Heart left ventricle (tissue), 16 donors: ENCODE measurements at regions not wholly inside any gene's neighbourhood (a gene's known extent, or its start where the extent isn't known, plus 50 kb on each side); places are given as distances from the start of the nearest gene placed in this dataset.

ENCODE experiments used
- ATAC-seq, 4 donors: fragments of 200-7000 bp; cut with Tn5 transposase; one replicate each; pipeline ENCODE4 v1.9.1; 2020 to 2022; ENCODE audit warnings: moderate library complexity in 4 of 4, mild to moderate bottlenecking in 3 of 4, moderate number of reproducible peaks in 1 of 4
- DNase-seq, 5 donors: peaks; one replicate each; pipeline ENCODE4 v3.0.0-alpha.2; 2020
- H3K27ac ChIP-seq, 12 donors: fragments of 200-600 bp; sonication (generic) in 4 of 12; one replicate each; pipeline versions ENCODE4 v1.5.0 to v1.8.0; 2016 to 2022; ENCODE audit warnings: mild to moderate bottlenecking in 2 of 12
- H3K27me3 ChIP-seq, 9 donors: fragments of 200-600 bp; sonication (generic) in 2 of 9; one replicate each; pipeline versions ENCODE4 v1.5.1 to v1.8.0; 2016 to 2022; ENCODE audit warnings: mild to moderate bottlenecking in 3 of 9
- H3K36me3 ChIP-seq, 9 donors: fragments of 200-600 bp; sonication (generic) in 2 of 9; one replicate each; pipeline versions ENCODE4 v1.5.0 to v1.8.0; 2018 to 2022; ENCODE audit warnings: mild to moderate bottlenecking in 2 of 9
- H3K4me1 ChIP-seq, 12 donors: fragments of 200-600 bp; sonication (generic) in 4 of 12; one replicate each; pipeline versions ENCODE4 v1.5.0 to v1.8.0; 2016 to 2022; ENCODE audit warnings: mild to moderate bottlenecking in 3 of 12
- H3K4me3 ChIP-seq, 12 donors: fragments of 200-600 bp; sonication (generic) in 4 of 12; one replicate each; pipeline versions ENCODE4 v1.5.0 to v1.8.0; 2017 to 2022; ENCODE audit warnings: mild to moderate bottlenecking in 9 of 12, moderate library complexity in 4 of 12
- H3K9me3 ChIP-seq, 12 donors: fragments of 200-600 bp; sonication (generic) in 4 of 12; one replicate each; pipeline versions ENCODE4 v1.5.0 to v1.8.0; 2016 to 2022; ENCODE audit warnings: mild to moderate bottlenecking in 1 of 12
- CTCF ChIP-seq, 12 donors: fragments of 200-600 bp; sonication (generic) in 4 of 12; IDR thresholded peaks; one replicate each; pipeline versions ENCODE4 v1.5.0 to v1.8.0; 2018 to 2022; ENCODE audit warnings: antibody characterized with exemption in 12 of 12, mild to moderate bottlenecking in 5 of 12
- POLR2A ChIP-seq, 2 donors: fragments of 450-650 bp; IDR thresholded peaks; one replicate each; pipeline ENCODE4 v1.6.1; 2017; ENCODE audit warnings: antibody characterized with exemption in 2 of 2, mild to moderate bottlenecking in 2 of 2, moderate library complexity in 2 of 2
- WGBS, 4 donors: extraction: QIAGEN DNeasy Blood & Tissue Kit in 2 of 4; methylation state at CpG; one replicate each; pipeline versions ENCODE4 v1.1.5 to v1.1.7; 2013 to 2018; 5-methylcytosine and 5-hydroxymethylcytosine counted together
- intact Hi-C, 10 donors: fragments of 100-400 bp; cut with DNase I; formaldehyde crosslinking; loops; one replicate each; pipeline versions ENCODE4 v1.11.1 to v1.14.2; 2022
- donor health status: ischemic (EF 13 %, LVEDD 7.1; RV severe dilation, severe dysfunction).
- donor health status: healthy with polysubstance abuse.
- donor health status: DM: no; HTN: yes; CAD: no.
- donor health status: DM: no; HTN: no; CAD: no.
- donor health status: ischemic (EF 25% LVEDD 6.9; RV normal size, moderate dysfunction).
- donor health status: ischemic (EF 25% LVEDD 5.7; RV mildly dilated, moderate dysfunction).
- donor health status: healthy.
- donor health status: DM: yes; HTN: yes; CAD: no.
- donor health status: ischemic (EF 35%, LVEDD 5.7; RV mildly dilated, moderate dysfunction).
- donor health status: nonischemic (EF 11% LVEDD 7.7; RV severe dilation, severe dysfunction).
- donor health status: DM: yes; HTN: yes; CAD: no.
- donor health status: PGD.
- donor health status: ischemic (EF 29% LVEDD 5.4; RV normal size, mild dysfunction).
- donor health status: nonischemic (EF 23%, LVEDD 6.1; RV moderate dilation, normal function).

- Histone ChIP-seq H3K4me1 (no peaks in the 10 kb centered on the region), H3K27ac (no peak overlapping the region), H3K9me3 (peaks cover 0 to 10% (median 0%) of the 10 kb centered on the region in 12 donors), H3K36me3 (no peaks in the 10 kb centered on the region), H3K4me3 (no peak overlapping the region), H3K27me3 (peaks cover 0 to 14% (median 3%) of the 10 kb centered on the region in 9 donors)
- TF ChIP-seq POLR2A (IDR thresholded peaks at IDR 0.05) (no peak), CTCF (IDR thresholded peaks at IDR 0.05) (no peak)
- intact Hi-C loops = no loop called here
- ATAC-seq (no peak), DNase-seq (no peak)
- 76 to 82% (median 78%) methylated on average over 2 of the region's 2 CpGs for WGBS, 4 donors
Observed at GRCh38 chr14:101616202-101616601, 54.9 kb downstream of the DIO3 start.

DNA sequence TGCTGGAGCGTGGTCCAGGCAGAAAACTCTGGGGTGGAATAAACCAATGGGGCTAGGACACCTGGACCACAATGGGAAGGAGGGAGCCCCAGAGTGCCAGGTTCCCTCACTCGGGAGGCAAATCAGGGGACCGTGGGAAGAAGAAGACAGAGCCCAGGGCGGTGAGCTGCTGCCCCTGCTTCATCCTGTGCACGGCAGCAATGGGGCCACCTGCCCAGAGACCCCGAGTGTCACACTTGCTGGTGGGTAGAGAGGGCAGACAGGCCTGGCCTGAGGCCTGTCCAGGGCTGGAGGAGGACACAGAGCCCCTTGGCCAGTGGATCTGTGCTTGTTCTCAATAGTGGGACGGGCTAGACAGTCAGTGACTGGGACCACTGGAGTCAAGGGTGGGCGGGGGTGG lies 58.2 kb downstream of the DIO3 start:
- Histone ChIP-seq H3K4me3 (no peak overlapping the region), H3K4me1 (no peaks in the 10 kb centered on the region), H3K27ac (no peak overlapping the region), H3K9me3 (peaks cover 0 to 10% (median 0%) of the 10 kb centered on the region in 12 donors), H3K36me3 (no peaks in the 10 kb centered on the region), H3K27me3 (peaks cover 0 to 3% (median 0%) of the 10 kb centered on the region in 9 donors)
- DNase-seq (no peak), ATAC-seq (no peak)
- intact Hi-C loops = no loop called here
- 85 to 96% (median 93%) methylated on average over 8 of the region's 8 CpGs for WGBS, 4 donors
- TF ChIP-seq POLR2A (IDR thresholded peaks at IDR 0.05) (no peak), CTCF (IDR thresholded peaks at IDR 0.05) (no peak)

DNA sequence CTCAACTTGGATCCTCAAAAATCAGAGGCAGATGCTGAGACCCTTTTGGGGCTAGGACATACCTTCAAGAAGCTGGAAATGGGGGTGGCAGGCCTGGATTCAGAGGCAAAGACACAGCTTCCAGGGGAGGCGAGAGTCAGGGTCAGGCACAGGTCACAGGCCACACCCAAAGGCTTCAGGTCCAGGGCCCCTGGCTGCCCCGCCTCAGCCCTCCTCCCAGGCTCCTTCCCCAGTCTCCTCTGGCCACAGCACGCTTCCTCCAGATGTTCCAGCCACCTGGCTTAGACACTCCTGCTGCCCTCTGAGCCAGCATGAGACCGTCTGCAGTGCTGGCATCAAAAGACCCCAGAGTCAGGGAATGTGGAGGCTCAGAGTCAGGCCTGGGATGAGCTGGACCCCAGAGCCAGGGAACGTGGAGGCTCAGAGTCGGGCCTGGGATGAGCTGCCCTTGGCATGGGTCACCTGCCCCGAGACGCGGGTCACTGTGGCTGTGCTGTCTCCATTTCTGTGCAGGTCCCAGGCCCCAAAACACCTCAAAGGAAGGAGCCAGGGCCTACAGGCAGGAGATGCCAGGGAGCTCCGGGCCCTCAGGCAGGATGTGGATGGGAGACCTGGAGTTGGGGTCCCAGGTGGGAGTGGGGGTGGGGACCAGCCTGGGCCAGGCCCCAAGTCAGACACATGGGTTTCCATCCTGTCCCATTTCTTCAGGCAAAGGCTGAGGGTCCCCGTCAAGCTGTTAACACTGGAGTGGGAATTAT lies 58.9 kb downstream of the DIO3 start:
- Histone ChIP-seq H3K36me3 (no peaks in the 10 kb centered on the region), H3K4me3 (no peak overlapping the region), H3K27ac (no peak overlapping the region), H3K4me1 (no peaks in the 10 kb centered on the region), H3K27me3 (peaks cover 0 to 3% (median 0%) of the 10 kb centered on the region in 9 donors), H3K9me3 (peaks cover 0 to 10% (median 0%) of the 10 kb centered on the region in 12 donors)
- ATAC-seq (peak in 1 of 4 donors; percentile 11), DNase-seq (no peak)
- intact Hi-C loops = loop anchor here in 3 of 10 donors (5.0 to 10.0 kb wide), 2 partner anchors 768 to 955 kb away; no protein-coding TSS in a partner anchor
- WGBS, 4 donors = 84 to 96% (median 89%) methylated on average over 8 to 11 of the region's 11 CpGs
- no peak for TF ChIP-seq POLR2A (IDR thresholded peaks at IDR 0.05)
- no peak for TF ChIP-seq CTCF (IDR thresholded peaks at IDR 0.05)

DNA sequence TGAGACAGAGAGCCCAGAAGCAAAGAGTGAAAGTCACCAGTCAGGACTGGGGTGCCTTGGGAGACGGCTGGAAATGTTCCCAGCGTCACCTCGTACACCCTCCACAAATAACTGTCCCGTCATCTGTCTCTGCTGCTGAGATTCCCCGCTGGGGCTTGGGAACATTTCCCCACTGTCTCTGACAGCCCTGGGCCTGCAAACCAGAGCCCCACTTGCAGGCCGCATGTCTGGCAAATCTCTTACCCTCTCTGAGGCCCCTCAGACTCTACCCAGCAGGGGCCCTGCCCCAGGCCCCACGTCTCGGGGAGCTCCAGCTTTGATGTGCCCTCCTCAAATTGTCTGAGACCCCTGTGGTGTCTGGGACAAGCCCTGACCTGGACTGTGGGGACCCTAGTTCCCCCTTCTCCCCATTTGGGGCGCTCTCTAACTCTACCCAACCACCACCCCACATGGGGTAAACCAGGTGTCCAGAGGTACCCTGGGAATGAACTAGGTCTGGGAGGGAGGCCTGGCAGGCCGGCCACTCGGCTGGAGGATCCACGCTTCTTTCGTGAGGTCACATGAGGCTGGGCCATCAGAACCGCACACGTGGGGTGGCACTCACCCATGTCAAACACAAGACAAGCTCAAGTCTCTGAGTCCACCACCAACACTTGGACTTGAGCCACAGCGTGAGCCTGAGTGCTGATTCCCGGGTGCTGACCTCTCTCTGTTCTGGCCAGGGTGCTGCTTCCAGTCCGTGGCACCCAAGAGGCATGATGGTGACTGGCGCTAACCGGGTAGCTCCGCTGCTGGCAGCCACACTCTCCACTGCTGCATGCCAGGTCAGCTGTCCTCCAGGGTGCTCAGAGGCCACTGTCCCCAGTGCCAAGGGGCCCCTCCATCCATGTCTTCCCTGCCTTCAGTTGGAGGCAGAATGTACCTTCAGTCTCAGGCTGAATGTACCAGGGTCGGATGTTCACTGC lies 59.8 kb downstream of the DIO3 start:
- ATAC-seq (peak in 2 of 4 donors; percentile 18), DNase-seq (no peak)
- H3K27ac ChIP-seq = no peak overlapping the region
- no peak overlapping the region for H3K4me3 ChIP-seq
- no peaks in the 10 kb centered on the region for H3K36me3 ChIP-seq
- TF ChIP-seq CTCF (IDR thresholded peaks at IDR 0.05) (no peak), POLR2A (IDR thresholded peaks at IDR 0.05) (no peak)
- WGBS, 4 donors = 78 to 88% (median 84%) methylated on average over 17 to 22 of the region's 22 CpGs
- intact Hi-C loops = loop anchor here in 3 of 10 donors (5.0 to 10.0 kb wide), 2 partner anchors 769 to 956 kb away; no protein-coding TSS in a partner anchor
- H3K9me3 ChIP-seq = peaks cover 0 to 10% (median 0%) of the 10 kb centered on the region in 12 donors
- peaks cover 0 to 3% (median 0%) of the 10 kb centered on the region in 9 donors for H3K27me3 ChIP-seq
- H3K4me1 ChIP-seq = no peaks in the 10 kb centered on the region
